BE2C (cell line): ENCODE measurements at regions not wholly inside any gene's neighbourhood (a gene's known extent, or its start where the extent isn't known, plus 50 kb on each side); places are given as distances from the start of the nearest gene placed in this dataset.

Source experiments
- DNase-seq: peaks from one replicate; pipeline ENCODE4 v3.0.0-alpha.2; 2020
- H3K27me3 ChIP-seq: fragments of 250-450 bp; sonication (Bioruptor Pico); 2 replicates; pipeline ENCODE4 v1.5.1; 2020; ENCODE audit warnings: mild to moderate bottlenecking
- H3K36me3 ChIP-seq: fragments of 250-450 bp; sonication (Bioruptor Pico); 2 replicates; pipeline ENCODE4 v1.5.1; 2020; ENCODE audit warnings: mild to moderate bottlenecking
- H3K4me1 ChIP-seq: fragments of 250-450 bp; sonication (Bioruptor Pico); 2 replicates; pipeline ENCODE4 v1.5.1; 2020
- H3K4me3 ChIP-seq: 2 replicates; pipeline ENCODE4 v1.5.1; 2011; ENCODE audit warnings: low read depth, low read length
- H3K9me3 ChIP-seq: fragments of 250-450 bp; sonication (Bioruptor Pico); 2 replicates; pipeline ENCODE4 v1.5.1; 2020
- TF ChIP-seq, protein P1 (sequence below): IDR thresholded peaks from 2 replicates; pipeline ENCODE4 v1.5.1; 2012; ENCODE audit warnings: mild to moderate bottlenecking, low read depth, low read length

DNA sequence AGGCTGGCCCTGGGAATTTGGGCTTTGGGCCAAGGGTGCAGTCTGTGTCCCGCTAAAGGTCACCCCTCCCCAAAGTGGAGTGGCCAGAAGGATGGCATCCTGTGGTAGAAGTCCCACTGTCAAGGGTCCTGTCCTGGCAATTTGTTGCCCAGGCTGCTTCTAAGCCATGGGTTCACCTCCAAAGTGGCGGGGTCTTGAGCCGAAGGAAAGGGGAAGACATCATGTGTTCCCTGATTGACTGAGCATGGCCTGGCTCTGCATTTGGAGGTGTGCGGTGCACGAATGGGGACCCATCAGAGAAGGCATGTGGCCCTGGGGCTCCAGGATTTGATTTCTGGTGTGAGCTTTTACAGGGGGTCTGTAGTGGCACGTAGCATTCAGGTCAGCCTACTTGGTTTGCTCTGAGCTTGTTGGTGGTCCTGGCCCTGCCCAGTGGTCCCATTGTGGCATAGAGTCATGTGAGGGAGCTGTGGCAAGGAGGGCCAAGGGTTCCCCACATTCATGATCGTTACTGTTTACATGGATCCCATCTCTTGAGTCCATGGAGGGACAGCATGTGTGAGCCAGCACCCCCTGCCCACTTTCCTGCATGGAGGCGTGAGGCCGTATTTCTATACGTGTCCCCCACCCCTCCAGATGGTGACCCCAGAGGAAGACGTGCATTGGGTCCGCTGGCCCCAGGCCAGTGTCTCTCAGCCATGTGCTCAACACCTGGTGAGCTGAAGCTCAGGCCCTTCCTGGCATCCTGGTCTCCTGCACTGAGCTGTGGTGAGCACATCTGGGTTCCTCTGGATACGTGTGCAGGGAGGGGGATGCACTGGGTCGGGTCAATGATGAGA lies 225.1 kb downstream of the SNRPN start:
- Histone ChIP-seq H3K4me1 (no peaks in the 10 kb centered on the region), H3K36me3 (no peaks in the 10 kb centered on the region), H3K4me3 (no peak overlapping the region), H3K9me3 (peaks cover 2% of the 10 kb centered on the region; the same call in 1 of the 2 replicates), H3K27me3 (no peaks in the 10 kb centered on the region)
- DNase-seq = no peak
- TF ChIP-seq, protein P1, sequence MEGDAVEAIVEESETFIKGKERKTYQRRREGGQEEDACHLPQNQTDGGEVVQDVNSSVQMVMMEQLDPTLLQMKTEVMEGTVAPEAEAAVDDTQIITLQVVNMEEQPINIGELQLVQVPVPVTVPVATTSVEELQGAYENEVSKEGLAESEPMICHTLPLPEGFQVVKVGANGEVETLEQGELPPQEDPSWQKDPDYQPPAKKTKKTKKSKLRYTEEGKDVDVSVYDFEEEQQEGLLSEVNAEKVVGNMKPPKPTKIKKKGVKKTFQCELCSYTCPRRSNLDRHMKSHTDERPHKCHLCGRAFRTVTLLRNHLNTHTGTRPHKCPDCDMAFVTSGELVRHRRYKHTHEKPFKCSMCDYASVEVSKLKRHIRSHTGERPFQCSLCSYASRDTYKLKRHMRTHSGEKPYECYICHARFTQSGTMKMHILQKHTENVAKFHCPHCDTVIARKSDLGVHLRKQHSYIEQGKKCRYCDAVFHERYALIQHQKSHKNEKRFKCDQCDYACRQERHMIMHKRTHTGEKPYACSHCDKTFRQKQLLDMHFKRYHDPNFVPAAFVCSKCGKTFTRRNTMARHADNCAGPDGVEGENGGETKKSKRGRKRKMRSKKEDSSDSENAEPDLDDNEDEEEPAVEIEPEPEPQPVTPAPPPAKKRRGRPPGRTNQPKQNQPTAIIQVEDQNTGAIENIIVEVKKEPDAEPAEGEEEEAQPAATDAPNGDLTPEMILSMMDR = no peak

DNA sequence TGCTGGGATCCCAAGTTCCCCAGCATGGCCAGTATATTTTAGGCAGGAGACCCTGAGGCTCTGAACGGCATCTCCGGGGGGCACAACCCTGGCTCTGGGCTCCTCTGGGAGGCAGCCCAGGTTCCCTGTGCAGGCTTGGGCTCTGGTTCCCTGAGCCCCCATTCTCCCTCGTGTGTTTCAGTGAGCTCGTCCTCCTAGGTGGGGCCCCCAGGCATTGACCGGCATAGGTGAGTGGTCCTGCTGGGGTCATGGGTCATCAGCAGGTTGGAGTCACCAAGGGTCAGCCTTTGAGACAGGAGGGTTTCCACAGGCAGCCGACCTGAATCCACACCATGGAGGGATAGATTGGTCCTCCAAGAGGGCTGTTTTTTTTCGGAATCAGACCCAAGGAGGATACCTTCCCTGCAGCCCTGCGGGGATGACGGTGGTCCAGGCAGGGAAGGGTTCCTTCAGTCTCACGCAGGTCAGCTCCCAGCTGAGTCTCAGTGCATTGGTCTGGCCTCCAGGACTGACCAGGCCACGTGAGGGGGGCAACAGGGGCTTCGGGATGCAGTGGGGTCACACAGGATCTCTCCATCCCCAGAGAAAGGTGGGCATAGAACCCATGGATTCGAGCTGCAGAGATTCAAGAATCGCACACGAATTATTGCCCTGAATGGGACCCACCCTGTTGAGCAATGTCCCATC lies 226.0 kb downstream of the SNRPN start:
- TF ChIP-seq, protein P1 = no peak
- Histone ChIP-seq H3K27me3 (no peaks in the 10 kb centered on the region), H3K36me3 (no peaks in the 10 kb centered on the region), H3K4me1 (no peaks in the 10 kb centered on the region), H3K4me3 (no peak overlapping the region), H3K9me3 (peaks cover 2% of the 10 kb centered on the region; the same call in 1 of the 2 replicates)
- no peak for DNase-seq

DNA sequence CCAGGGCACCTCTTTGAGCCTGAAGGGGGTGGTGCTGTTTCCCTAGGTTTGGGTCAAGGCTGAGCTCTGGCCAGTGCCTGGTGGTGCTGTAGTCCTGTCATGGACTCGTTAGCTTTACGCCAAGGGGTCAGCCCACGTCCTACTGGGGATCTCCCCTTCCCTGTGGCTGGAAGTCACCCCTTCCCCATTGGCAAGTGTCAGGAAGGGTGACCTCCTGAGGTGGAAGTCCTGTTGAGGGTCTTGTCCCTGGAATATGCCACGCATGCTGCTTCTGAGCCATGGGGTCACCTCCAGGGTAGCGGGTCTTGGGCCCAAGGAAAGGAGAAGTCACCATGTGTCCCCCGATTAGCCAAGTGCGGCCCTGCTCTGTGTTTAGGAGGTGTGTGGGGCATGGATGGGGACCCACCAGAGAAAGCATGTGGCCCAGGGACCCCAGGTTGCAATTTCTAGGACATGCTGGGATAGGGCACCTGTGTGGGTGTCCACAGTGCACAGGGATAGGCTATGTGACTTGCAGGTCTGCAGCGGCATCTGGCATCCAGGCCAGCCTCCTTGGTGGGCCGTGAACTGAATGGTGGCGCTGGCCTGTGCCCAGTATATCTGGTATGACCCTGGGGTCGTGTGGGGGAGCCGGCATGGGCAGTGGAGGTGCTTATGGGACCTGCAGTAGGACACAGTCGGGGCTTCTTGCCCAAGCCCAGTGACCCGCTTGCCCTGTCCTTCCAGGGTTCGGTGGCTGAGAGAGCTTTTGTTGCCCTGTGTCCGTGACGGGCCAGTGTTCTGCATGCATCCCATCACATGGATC lies 226.7 kb downstream of the SNRPN start:
- Histone ChIP-seq H3K4me1 (no peaks in the 10 kb centered on the region), H3K9me3 (peaks cover 2% of the 10 kb centered on the region; the same call in 1 of the 2 replicates), H3K36me3 (no peaks in the 10 kb centered on the region), H3K27me3 (no peaks in the 10 kb centered on the region), H3K4me3 (no peak overlapping the region)
- TF ChIP-seq, protein P1 = no peak
- DNase-seq = peak; percentile 2

DNA sequence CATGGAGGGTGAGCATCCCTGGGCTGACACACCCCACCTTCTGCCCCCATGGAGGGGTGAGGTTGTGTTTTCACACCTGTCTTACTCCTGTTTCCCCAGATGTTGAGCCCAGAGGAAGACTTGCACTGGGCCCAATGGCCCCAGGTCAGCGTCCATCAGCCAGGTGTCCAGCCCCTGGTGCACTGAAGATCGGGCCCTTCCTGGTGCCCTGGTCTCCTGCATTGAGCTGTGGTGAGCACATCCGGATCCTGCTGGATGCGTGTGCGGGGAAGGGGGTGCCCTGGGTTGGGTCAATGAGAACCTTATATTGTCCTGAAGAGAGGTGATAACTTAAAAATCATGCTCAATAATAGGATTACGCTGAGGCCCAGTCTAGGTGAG lies 227.3 kb downstream of the SNRPN start:
- Histone ChIP-seq H3K4me3 (no peak overlapping the region), H3K9me3 (peaks cover 2% of the 10 kb centered on the region; the same call in 1 of the 2 replicates), H3K36me3 (no peaks in the 10 kb centered on the region), H3K4me1 (no peaks in the 10 kb centered on the region), H3K27me3 (no peaks in the 10 kb centered on the region)
- no peak for DNase-seq
- TF ChIP-seq, protein P1 = no peak

DNA sequence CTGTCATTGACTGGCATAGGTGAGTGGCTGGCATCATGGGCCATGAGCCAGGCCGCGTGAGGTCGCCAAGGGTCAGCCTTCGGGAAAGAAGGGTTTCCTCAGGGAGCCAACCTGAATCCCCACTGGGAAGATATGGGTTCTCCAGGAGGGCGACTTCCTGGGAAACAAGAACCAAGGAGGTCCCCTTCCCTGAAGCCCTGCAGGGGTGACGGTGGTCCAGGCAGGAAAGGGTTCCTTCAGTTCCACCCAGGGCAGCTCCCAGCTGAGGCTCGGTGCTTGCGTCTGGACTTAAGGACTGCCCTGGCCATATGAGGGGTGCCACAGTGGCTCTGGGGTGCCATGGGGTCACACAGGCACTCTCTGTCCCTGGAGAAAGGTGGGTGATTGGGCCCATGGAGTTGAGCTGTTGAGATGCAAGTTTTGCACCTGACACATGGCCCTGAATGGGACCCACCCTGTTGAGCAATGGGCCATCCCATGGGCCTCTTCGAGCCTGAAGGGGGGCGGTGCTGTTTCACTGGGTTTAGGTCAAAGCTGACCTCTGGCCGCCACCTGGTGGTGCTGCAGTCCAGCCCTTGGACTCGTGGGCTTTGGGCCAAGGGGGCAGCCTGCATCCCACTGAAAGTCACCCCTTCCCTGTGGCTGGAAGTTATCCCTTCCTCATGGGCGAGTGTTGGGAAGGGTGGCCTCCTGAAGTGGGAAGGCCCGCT lies 228.1 kb downstream of the SNRPN start:
- no peak overlapping the region for H3K4me3 ChIP-seq
- peak; percentile 4 for DNase-seq
- TF ChIP-seq, protein P1 = no peak
- H3K36me3 ChIP-seq = no peaks in the 10 kb centered on the region
- no peaks in the 10 kb centered on the region for H3K4me1 ChIP-seq
- no peaks in the 10 kb centered on the region for H3K27me3 ChIP-seq
- peaks cover 2% of the 10 kb centered on the region; the same call in 1 of the 2 replicates for H3K9me3 ChIP-seq
